OCI-LY3 (cell line): ENCODE measurements at regions not wholly inside any gene's neighbourhood (a gene's known extent, or its start where the extent isn't known, plus 50 kb on each side); places are given as distances from the start of the nearest gene placed in this dataset.

Experiments used
- H2AFZ ChIP-seq: fragments of 200-600, 300-600 bp; shearing (Covaris generic); 2 replicates; pipeline ENCODE4 v1.6.0; 2014; ENCODE audit warnings: antibody characterized with exemption, low read depth, low read length
- H3K27ac ChIP-seq: fragments of 200-600, 300-600 bp; sonication (generic); 2 replicates; pipeline ENCODE4 v1.5.1; 2014; ENCODE audit warnings: mild to moderate bottlenecking, low read length, moderate library complexity, mixed read lengths
- H3K27me3 ChIP-seq: fragments of 200-600, 300-600 bp; sonication (generic); 2 replicates; pipeline ENCODE4 v1.6.1; 2014; ENCODE audit warnings: low read depth, low read length, mixed read lengths
- H3K36me3 ChIP-seq: fragments of 200-600, 300-600 bp; sonication (generic); replicated peaks from 2 replicates; pipeline ENCODE3; 2014; ENCODE audit warnings: low read depth, low read length, mixed read lengths
- H3K4me1 ChIP-seq: fragments of 300-600, 200-600 bp; sonication (generic); 2 replicates; pipeline ENCODE4 v1.6.1; 2014; ENCODE audit warnings: low read length, mixed read lengths
- H3K4me2 ChIP-seq: fragments of 200-600, 300-600 bp; sonication (generic); 2 replicates; pipeline ENCODE4 v1.6.1; 2014; ENCODE audit warnings: low read length, mixed read lengths
- H3K4me3 ChIP-seq: fragments of 300-600, 200-600 bp; sonication (generic); 2 replicates; pipeline ENCODE4 v1.5.1; 2014; ENCODE audit warnings: antibody characterized with exemption, mild to moderate bottlenecking, low read length, moderate library complexity
- H3K79me2 ChIP-seq: fragments of 300-600, 200-600 bp; shearing (Covaris generic); 2 replicates; pipeline ENCODE4 v1.6.1; 2014; ENCODE audit warnings: mild to moderate bottlenecking, low read length, mixed read lengths
- H3K9ac ChIP-seq: fragments of 300-600, 200-600 bp; shearing (Covaris generic); 2 replicates; pipeline ENCODE4 v1.6.0; 2014; ENCODE audit warnings: mild to moderate bottlenecking, low read length, moderate library complexity
- H3K9me3 ChIP-seq: fragments of 200-600, 300-600 bp; shearing (Covaris generic); 2 replicates; pipeline ENCODE4 v1.6.1; 2014; ENCODE audit warnings: low read length, mixed read lengths; ENCODE audit not compliant: insufficient read depth
- H4K20me1 ChIP-seq: fragments of 200-600, 300-600 bp; sonication (generic); 2 replicates; pipeline ENCODE4 v1.6.1; 2016; ENCODE audit warnings: low read length, mixed read lengths; ENCODE audit not compliant: insufficient read depth
- CTCF ChIP-seq: fragments of 200-600, 300-600 bp; sonication (generic); IDR thresholded peaks from 2 replicates; pipeline ENCODE4 v1.5.1; 2014; ENCODE audit warnings: antibody characterized with exemption, low read length, low read depth
- EZH2phosphoT487 ChIP-seq: fragments of 200-600 bp; shearing (Covaris generic); IDR thresholded peaks from 2 replicates; pipeline ENCODE4 v1.6.1; 2018; ENCODE audit warnings: antibody characterized with exemption, mixed run types, low read depth

- H3K27me3 ChIP-seq: peaks cover 23% of the 10 kb centered on the region
Observed at GRCh38 chr13:106626473-106626872, 58.5 kb upstream of the ARGLU1 start.

GRCh38 chr13:106625578-106625977 is 57.6 kb upstream of the ARGLU1 start:
- TF ChIP-seq EZH2phosphoT487: no peak
- TF ChIP-seq CTCF: no peak
- no peaks in the 10 kb centered on the region for H3K4me1 ChIP-seq
- H3K36me3 ChIP-seq: no peaks in the 10 kb centered on the region
- peaks cover 29% of the 10 kb centered on the region for H3K27me3 ChIP-seq
- H3K79me2 ChIP-seq: no peaks in the 10 kb centered on the region
- H2AFZ ChIP-seq: no peak overlapping the region
- H3K4me2 ChIP-seq: no peak overlapping the region
- H3K4me3 ChIP-seq: no peak overlapping the region
- no peak overlapping the region for H3K27ac ChIP-seq
- no peak overlapping the region for H3K9ac ChIP-seq
- H4K20me1 ChIP-seq: no peaks in the 10 kb centered on the region
- no peaks in the 10 kb centered on the region for H3K9me3 ChIP-seq

More at GRCh38 chr13:106626473-106626872, 58.5 kb upstream of the ARGLU1 start:
- no peak overlapping the region for H2AFZ ChIP-seq
- H3K36me3 ChIP-seq: no peaks in the 10 kb centered on the region
- H3K4me1 ChIP-seq: no peaks in the 10 kb centered on the region
- H3K9ac ChIP-seq: no peak overlapping the region
- H3K27ac ChIP-seq: no peak overlapping the region
- no peak overlapping the region for H3K4me3 ChIP-seq
- H3K9me3 ChIP-seq: no peaks in the 10 kb centered on the region
- no peak overlapping the region for H3K4me2 ChIP-seq
- no peaks in the 10 kb centered on the region for H3K79me2 ChIP-seq
- no peaks in the 10 kb centered on the region for H4K20me1 ChIP-seq
- no peak for TF ChIP-seq CTCF
- TF ChIP-seq EZH2phosphoT487: no peak

GRCh38 chr13:106623799-106624460 is 56.0 kb upstream of the ARGLU1 start:
- H3K9me3 ChIP-seq: no peaks in the 10 kb centered on the region
- H3K4me1 ChIP-seq: no peaks in the 10 kb centered on the region
- H2AFZ ChIP-seq: no peak overlapping the region
- TF ChIP-seq CTCF: no peak
- TF ChIP-seq EZH2phosphoT487: no peak
- H3K4me2 ChIP-seq: no peak overlapping the region
- H3K4me3 ChIP-seq: no peak overlapping the region
- no peak overlapping the region for H3K27ac ChIP-seq
- H4K20me1 ChIP-seq: no peaks in the 10 kb centered on the region
- H3K9ac ChIP-seq: no peak overlapping the region
- H3K79me2 ChIP-seq: no peaks in the 10 kb centered on the region
- no peaks in the 10 kb centered on the region for H3K36me3 ChIP-seq
- H3K27me3 ChIP-seq: peaks cover 31% of the 10 kb centered on the region

- Histone ChIP-seq H3K4me3 (no peak overlapping the region), H3K4me2 (no peak overlapping the region), H2AFZ (no peak overlapping the region), H3K27me3 (peaks cover 31% of the 10 kb centered on the region), H4K20me1 (no peaks in the 10 kb centered on the region), H3K79me2 (no peaks in the 10 kb centered on the region), H3K9me3 (no peaks in the 10 kb centered on the region), H3K9ac (no peak overlapping the region), H3K36me3 (no peaks in the 10 kb centered on the region), H3K27ac (no peak overlapping the region), H3K4me1 (no peaks in the 10 kb centered on the region)
- no peak for TF ChIP-seq CTCF
- TF ChIP-seq EZH2phosphoT487: no peak
Observed at GRCh38 chr13:106621833-106622232, 53.9 kb upstream of the ARGLU1 start.
